OCI-LY3 (cell line): ENCODE measurements at regions not wholly inside any gene's neighbourhood (a gene's known extent, or its start where the extent isn't known, plus 50 kb on each side); places are given as distances from the start of the nearest gene placed in this dataset.

Source experiments
- CTCF ChIP-seq: fragments of 200-600, 300-600 bp; sonication (generic); IDR thresholded peaks from 2 replicates; pipeline ENCODE4 v1.5.1; 2014; ENCODE audit warnings: antibody characterized with exemption, low read length, low read depth
- EZH2phosphoT487 ChIP-seq: fragments of 200-600 bp; shearing (Covaris generic); IDR thresholded peaks from 2 replicates; pipeline ENCODE4 v1.6.1; 2018; ENCODE audit warnings: antibody characterized with exemption, mixed run types, low read depth

- TF ChIP-seq CTCF (no peak), EZH2phosphoT487 (no peak)
Measured at GRCh38 chr9:73056245-73056644, 95.4 kb upstream of the ANXA1 start.
